EH (cell line): ENCODE measurements at regions not wholly inside any gene's neighbourhood (a gene's known extent, or its start where the extent isn't known, plus 50 kb on each side); places are given as distances from the start of the nearest gene placed in this dataset.

ENCODE experiments used
- DNase-seq: peaks from one replicate; pipeline ENCODE4 v3.0.0-alpha.2; 2015; ENCODE audit warnings: low read depth

- DNase-seq = no peak
Measured at GRCh38 chr3:72109327-72110259, 324.6 kb upstream of the PROK2 start.

GRCh38 chr3:72105306-72105705, 320.4 kb upstream of the PROK2 start:
- DNase-seq = no peak

GRCh38 chr3:72102112-72102616, 317.2 kb upstream of the PROK2 start:
- no peak for DNase-seq

GRCh38 chr3:72101494-72101893, 316.5 kb upstream of the PROK2 start:
- no peak for DNase-seq

GRCh38 chr3:72100601-72101187, 315.7 kb upstream of the PROK2 start:
- peak; percentile 64 for DNase-seq

GRCh38 chr3:72100080-72100511, 315.1 kb upstream of the PROK2 start:
- DNase-seq = no peak

GRCh38 chr3:72099326-72100079, 314.6 kb upstream of the PROK2 start:
- no peak for DNase-seq

GRCh38 chr3:72097053-72097452, 312.1 kb upstream of the PROK2 start:
- DNase-seq = no peak

- no peak for DNase-seq
Measured at GRCh38 chr3:72095521-72095920, 310.6 kb upstream of the PROK2 start.

GRCh38 chr3:72093992-72094334, 309.0 kb upstream of the PROK2 start:
- no peak for DNase-seq

- no peak for DNase-seq
Measured at GRCh38 chr3:72093270-72093991, 308.5 kb upstream of the PROK2 start.

GRCh38 chr3:72092778-72093177, 307.8 kb upstream of the PROK2 start:
- peak; percentile 7 for DNase-seq

- DNase-seq = no peak
Measured at GRCh38 chr3:72088486-72089025, 303.6 kb upstream of the PROK2 start.

GRCh38 chr3:72087420-72087819, 302.5 kb upstream of the PROK2 start:
- no peak for DNase-seq

- no peak for DNase-seq
Measured at GRCh38 chr3:72086743-72087087, 301.8 kb upstream of the PROK2 start.

- no peak for DNase-seq
Measured at GRCh38 chr3:72086042-72086742, 301.2 kb upstream of the PROK2 start.

GRCh38 chr3:72085036-72085435, 300.1 kb upstream of the PROK2 start:
- no peak for DNase-seq

GRCh38 chr3:72082776-72083462, 298.0 kb upstream of the PROK2 start:
- DNase-seq = no peak

GRCh38 chr3:72082186-72082715, 297.3 kb upstream of the PROK2 start:
- no peak for DNase-seq

GRCh38 chr3:72081471-72082185, 296.7 kb upstream of the PROK2 start:
- DNase-seq = no peak
